ENCODE measurements at regions not wholly inside any gene's neighbourhood (a gene's known extent, or its start where the extent isn't known, plus 50 kb on each side); places are given as distances from the start of the nearest gene placed in this dataset.

GRCh38 chr5:18764161-18764560 lies 1129.9 kb downstream of the TAF11L14 start:
- H3K4me3 ChIP-seq (ENCODE audit: low read depth, low read length), result no peak overlapping the region
- no peak for DNase-seq (ENCODE audit: low read depth, low spot score)
- TF ChIP-seq CTCF (IDR thresholded peaks at IDR 0.05; ENCODE audit: low read depth, low read length), result no peak
- in situ Hi-C loops (cut with HindIII; ENCODE audit: low sequenced_read_pairs), result no loop called here

DNA sequence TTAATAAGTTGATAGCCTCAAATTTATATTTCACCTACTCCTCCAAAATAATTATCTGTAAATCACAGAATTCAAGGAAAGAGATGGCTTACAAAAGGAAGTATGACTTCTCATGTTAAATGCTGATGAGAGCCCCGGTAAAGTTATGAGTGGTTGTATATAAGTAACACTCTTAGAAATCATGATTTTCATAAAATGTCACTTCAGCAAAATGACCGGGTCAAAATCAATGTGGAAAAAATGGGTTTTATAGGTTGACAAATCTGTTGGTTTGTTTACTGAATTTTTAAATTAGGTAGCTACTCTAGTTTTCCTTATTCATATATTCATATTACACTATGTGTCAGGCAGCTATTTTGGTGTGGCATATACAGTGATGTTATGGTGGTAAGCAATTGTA lies 1131.0 kb downstream of the TAF11L14 start:
- no peak for DNase-seq (ENCODE audit: low read depth, low spot score)
- TF ChIP-seq CTCF (IDR thresholded peaks at IDR 0.05; ENCODE audit: low read depth, low read length), result no peak
- no peak overlapping the region for H3K4me3 ChIP-seq (ENCODE audit: low read depth, low read length)
- in situ Hi-C loops (cut with HindIII; ENCODE audit: low sequenced_read_pairs), result no loop called here

DNA sequence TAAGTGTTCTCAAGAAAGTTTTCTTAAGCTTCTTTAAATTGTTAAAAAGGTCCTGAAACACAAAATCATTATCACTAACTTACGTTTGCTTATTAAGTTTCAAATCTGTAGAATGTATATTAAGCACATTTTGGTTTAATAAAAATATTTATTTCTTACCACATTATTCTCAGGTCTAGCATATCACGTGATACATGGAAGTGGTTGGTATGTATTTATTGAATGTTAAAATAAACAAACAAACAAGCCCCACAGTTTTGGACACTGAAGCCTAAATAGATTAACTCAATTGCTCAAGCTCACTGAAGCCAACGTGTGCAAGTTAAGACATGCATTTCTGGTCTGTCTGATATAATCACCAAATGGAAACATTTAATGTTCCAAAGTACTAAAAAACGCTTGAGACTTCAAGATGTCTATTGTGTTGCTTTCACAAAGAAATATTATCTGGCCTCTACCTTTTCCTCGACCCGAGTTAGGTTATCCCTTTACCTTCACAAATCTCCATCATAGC lies 1136.9 kb downstream of the TAF11L14 start:
- no peak overlapping the region for H3K4me3 ChIP-seq (ENCODE audit: low read depth, low read length)
- no peak for TF ChIP-seq CTCF (IDR thresholded peaks at IDR 0.05; ENCODE audit: low read depth, low read length)

GRCh38 chr5:18772475-18772874 lies 1138.2 kb downstream of the TAF11L14 start:
- H3K4me3 ChIP-seq (ENCODE audit: low read depth, low read length), result no peak overlapping the region
- DNase-seq (ENCODE audit: low read depth, low spot score), result peak; percentile 56
- in situ Hi-C loops (cut with HindIII; ENCODE audit: low sequenced_read_pairs), result no loop called here
- TF ChIP-seq CTCF (IDR thresholded peaks at IDR 0.05; ENCODE audit: low read depth, low read length), result peak; percentile 67

More for the DNA sequence above, 1136.9 kb downstream of the TAF11L14 start:
- DNase-seq (ENCODE audit: low read depth, low spot score), result no peak
- in situ Hi-C loops (cut with HindIII; ENCODE audit: low sequenced_read_pairs), result no loop called here

- DNase-seq (ENCODE audit: low read depth, low spot score), result no peak
- H3K4me3 ChIP-seq (ENCODE audit: low read depth, low read length), result no peak overlapping the region
- TF ChIP-seq CTCF (IDR thresholded peaks at IDR 0.05; ENCODE audit: low read depth, low read length), result no peak
- in situ Hi-C loops (cut with HindIII; ENCODE audit: low sequenced_read_pairs), result no loop called here
Measured at GRCh38 chr5:18778225-18778624, 1144.0 kb downstream of the TAF11L14 start.

DNA sequence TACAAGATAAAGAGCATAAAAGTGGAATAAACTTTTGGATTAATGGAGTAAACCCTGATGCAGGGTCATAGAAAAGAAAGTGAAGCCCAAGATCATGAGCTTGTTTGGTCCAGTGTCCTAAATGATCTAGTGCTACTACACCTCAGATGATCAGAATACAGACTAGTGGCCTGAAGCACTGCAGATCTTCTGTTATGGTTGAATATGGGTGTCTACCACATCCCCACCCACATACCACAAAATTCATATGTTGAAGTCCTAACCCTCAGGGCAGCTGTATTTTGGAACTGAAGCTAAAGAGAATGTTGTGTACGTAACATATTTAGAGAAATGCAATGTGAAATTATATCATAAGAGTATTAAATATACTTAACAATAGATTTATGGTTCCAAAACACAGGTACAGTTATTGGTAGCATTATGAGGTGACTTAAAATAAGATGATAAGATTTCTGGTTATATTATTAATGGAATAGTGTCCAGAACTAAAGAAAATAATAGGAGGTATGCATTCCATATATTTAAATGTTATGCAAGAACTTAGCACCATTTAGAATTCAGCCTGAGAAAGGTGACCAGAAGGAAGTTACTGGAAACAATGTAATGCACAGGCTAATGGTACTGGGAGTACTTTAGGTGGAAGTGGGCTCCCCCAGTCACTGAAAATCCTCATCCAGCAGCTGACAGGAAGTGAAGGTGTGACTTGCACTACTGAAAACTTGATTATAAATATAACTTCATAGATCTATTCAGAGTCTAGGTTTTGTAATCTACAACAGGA lies 1155.1 kb downstream of the TAF11L14 start:
- TF ChIP-seq CTCF (IDR thresholded peaks at IDR 0.05; ENCODE audit: low read depth, low read length), result no peak
- H3K4me3 ChIP-seq (ENCODE audit: low read depth, low read length), result no peak overlapping the region
- in situ Hi-C loops (cut with HindIII; ENCODE audit: low sequenced_read_pairs), result no loop called here
- DNase-seq (ENCODE audit: low read depth, low spot score), result no peak

Data from astrocyte of the spinal cord (primary cell).